Liver (tissue), 3 donors: ENCODE measurements at regions not wholly inside any gene's neighbourhood (a gene's known extent, or its start where the extent isn't known, plus 50 kb on each side); places are given as distances from the start of the nearest gene placed in this dataset.
"Not testable (repeated sequence)": the region's sequence is repeated elsewhere in the genome, so short reads cannot be mapped to it uniquely, and the experiment has no call there.

Experiments used
- ATF3 ChIP-seq: IDR thresholded peaks from 2 replicates; pipeline ENCODE4 v1.6.1; 2016; ENCODE audit warnings: antibody characterized with exemption
- CTCF ChIP-seq: fragments of 150-350 bp; IDR thresholded peaks from 2 replicates; pipeline ENCODE4 v1.5.1; 2017; ENCODE audit warnings: improper control_type of control experiment, low read depth, low read length; ENCODE audit not compliant: missing input control
- FOXA1 ChIP-seq: IDR thresholded peaks from 2 replicates; pipeline ENCODE4 v1.6.1; 2016; ENCODE audit warnings: antibody characterized with exemption
- JUND ChIP-seq, 2 donors: IDR thresholded peaks; 2 replicates each; pipeline ENCODE4 v1.6.1; 2016; ENCODE audit warnings: antibody characterized with exemption in 2 of 2
- MAX ChIP-seq: IDR thresholded peaks from 2 replicates; pipeline ENCODE4 v1.6.1; 2016; ENCODE audit warnings: antibody characterized with exemption
- REST ChIP-seq: IDR thresholded peaks from 2 replicates; pipeline ENCODE4 v1.6.1; 2016; ENCODE audit warnings: antibody characterized with exemption, mild to moderate bottlenecking
- SP1 ChIP-seq: IDR thresholded peaks from 2 replicates; pipeline ENCODE4 v1.6.1; 2018; ENCODE audit warnings: antibody characterized with exemption, mild to moderate bottlenecking
- TAF1 ChIP-seq: conservative IDR thresholded peaks from 2 replicates; pipeline ENCODE4 v1.6.1; 2016; ENCODE audit warnings: antibody characterized with exemption, mild to moderate bottlenecking
- donor health status: healthy.
- donor health status: healthy.

GRCh38 chr11:41824287-41824686, 364.8 kb upstream of the LRRC4C start:
- not testable (repeated sequence) for TF ChIP-seq MAX; JUND (IDR thresholded peaks at IDR 0.05); ATF3; CTCF; FOXA1; TAF1; REST; SP1
